ENCODE measurements at regions not wholly inside any gene's neighbourhood (a gene's known extent, or its start where the extent isn't known, plus 50 kb on each side); places are given as distances from the start of the nearest gene placed in this dataset.

GRCh38 chr20:58087562-58087858, 140.9 kb downstream of the ANKRD60 start:
- TF ChIP-seq CTCF (conservative IDR thresholded peaks at IDR 0.05; ENCODE audit: low read length) (0 out of 2 replicates have a peak, but pooled peaks have one; percentile 33), EZH2phosphoT487 (IDR thresholded peaks at IDR 0.05; ENCODE audit: borderline replicate concordance, low read depth, low read length) (no peak)

All from OCI-LY7 (cell line).